ENCODE measurements at regions not wholly inside any gene's neighbourhood (a gene's known extent, or its start where the extent isn't known, plus 50 kb on each side); places are given as distances from the start of the nearest gene placed in this dataset.
"Not testable (repeated sequence)": the region's sequence is repeated elsewhere in the genome, so short reads cannot be mapped to it uniquely, and the experiment has no call there.

DNA sequence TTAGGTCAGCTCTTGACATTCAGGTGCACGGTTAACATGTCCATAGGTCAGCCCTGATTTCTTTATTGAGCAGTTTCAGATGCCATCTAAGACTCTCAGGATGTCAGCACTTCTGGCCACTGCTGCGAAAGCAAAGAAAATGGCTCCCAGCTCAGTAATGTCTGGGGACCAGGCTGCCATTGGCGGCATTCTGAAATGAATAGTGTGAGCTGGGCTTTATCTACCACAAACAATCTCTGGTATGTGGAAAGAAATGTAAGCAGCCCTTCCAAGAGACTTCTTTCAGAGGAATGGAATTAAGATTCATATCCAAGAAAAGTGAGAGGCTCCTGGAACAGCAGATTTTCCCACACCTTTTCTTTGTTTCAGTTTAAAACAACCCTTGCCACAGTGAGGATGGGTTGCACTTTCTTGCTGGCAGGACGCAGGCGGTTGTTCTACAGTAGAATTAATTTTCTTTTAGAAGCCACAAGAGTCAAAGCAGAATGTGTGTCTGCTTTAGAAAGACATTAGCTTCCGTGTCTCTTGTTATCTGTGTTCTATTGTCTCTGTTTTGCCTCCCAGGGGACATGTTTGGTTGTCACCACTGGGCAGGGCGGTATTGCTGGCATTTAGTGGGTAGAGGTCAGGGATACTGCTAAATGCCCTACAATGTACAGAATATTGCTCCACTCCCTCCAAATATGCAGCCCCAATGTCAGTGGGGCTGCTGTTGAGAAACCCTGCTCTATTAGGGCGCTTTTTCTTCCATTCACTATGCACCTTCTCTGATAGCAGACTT, 149.9 kb upstream of the ANKH start:
- DNase-seq (ENCODE audit: low read depth): peak; percentile 61

DNA sequence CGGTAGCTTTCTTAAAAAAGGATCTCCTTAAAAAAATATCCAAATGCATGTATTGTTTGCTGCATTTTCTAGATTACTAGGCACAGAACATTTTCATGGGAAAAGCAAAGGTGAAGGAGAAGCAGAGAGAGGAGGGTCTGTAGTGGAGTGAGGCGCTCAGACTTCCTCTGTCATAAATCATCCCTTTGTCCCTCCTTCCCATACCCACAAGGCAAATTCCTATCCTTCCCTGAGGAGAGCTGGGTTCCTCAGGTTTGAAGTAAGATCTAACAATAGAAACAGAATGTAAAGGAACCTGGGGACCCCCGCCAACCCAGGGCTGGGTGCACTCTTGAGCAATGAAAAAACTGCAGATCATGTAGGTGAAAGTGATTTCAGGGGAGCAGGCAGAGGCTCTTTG, 149.2 kb upstream of the ANKH start:
- no peak for DNase-seq (ENCODE audit: low read depth)

DNA sequence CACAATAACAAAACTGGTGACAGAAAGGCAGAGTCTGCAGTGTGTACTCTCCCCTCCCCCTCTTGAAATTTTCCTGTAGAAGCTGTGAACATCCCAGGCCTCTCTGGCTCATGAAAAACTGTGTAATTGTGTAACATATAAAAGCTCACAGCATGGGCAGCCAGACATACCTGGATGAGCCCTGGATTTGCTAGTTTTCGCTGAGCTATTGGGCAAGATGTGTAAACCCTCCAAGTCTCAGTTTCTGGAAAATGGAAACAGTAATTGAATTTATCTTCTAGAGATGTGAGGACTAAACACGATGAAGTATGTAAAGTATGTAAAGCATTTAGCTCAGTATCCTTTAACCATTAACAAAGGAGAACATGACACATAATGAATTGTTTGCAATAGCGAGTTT, 143.2 kb upstream of the ANKH start:
- peak; percentile 41 for DNase-seq (ENCODE audit: low read depth)

DNA sequence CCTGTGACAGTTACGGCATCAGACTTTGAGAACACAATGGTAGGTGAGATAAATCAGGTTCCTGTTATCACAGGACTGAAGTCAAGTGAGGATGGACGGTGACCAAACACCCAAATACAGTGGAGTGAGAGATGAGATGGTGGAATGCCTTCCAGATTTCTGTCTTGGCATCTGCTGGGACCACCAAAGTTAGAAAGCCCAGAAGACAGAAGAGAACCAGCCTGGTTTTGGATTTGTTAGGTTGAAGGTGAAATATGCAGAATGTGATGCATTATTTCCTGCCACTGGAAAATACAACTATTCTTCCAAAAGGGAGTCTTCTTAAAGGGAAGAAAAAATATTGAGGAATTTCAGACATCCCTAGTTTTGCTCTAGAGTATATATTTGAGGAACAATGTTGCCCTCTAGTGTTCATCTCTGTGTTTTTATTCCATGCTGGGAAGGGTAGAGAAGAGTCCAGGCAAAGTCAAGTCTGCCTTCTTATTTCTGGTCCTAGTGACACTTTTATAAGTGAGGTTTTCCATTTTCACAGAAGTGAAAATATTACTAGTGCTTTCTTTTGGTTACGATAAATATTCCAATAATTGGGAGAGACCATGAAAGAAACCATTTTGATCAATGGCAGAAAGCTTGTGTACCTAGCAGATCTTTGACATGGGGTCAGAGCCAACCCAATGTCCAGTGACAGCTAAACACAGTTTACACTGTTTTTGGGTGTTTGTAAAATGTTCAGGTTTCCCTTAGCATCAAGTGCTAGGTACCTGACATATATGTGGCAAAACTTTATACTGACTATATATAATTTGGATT, 142.3 kb upstream of the ANKH start:
- peak; percentile 34 for DNase-seq (ENCODE audit: low read depth)

DNA sequence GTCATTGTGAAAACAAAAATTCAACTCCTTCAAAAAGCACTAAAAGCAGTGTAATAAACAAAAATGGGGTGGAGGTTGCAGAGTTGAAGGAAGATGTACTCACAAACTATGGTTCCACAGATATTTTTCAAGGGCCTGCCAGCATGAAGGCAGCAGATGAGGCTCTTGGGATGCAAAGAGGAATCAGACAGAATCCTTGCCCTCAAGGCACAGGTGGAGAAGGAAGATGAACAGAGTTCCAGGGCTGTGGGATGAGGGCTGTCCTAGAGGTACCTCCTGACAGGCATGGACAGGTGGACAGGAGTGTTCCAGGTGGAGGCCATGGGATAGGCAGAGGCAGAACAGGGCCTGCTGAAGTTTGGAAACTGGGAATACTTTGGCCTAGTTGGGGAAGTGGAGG, 140.5 kb upstream of the ANKH start:
- no peak for DNase-seq (ENCODE audit: low read depth)

DNA sequence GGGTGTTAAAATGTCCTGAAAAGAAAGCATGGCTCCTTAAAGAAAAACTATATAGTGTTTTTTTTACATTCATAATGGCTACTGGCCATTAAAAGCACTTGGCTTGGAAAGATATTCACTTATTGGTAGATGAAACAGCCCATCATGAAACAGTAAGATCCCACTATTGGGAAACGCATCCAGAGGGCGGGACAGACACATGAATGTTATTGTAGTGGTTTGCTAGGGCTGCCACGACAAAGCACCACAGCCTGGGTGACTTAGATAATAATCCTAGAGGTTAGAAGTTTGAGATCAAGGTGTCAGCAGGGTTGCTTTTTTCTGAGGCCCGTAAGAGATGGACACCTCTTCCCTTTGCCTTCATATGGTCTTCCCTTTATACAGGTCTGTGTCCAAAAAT, 139.4 kb upstream of the ANKH start:
- DNase-seq (ENCODE audit: low read depth): no peak

DNA sequence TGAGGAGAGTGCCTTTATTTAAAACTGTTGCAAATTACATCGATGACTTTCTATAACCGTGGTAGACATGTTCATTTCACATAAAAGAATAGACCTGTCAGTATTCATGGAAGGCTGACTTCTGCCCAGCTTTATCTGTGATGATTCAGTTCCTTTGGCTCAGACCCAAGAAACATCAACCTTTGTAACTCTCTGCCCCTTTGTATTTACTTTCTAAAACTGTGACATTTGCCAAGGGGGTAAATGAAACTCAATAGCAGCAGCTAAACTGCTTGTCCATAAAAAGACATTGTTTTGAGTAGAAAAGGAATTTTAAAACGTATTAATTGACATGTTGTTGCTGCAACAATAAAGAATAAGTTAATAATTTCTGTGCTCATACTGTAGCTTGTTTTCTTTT, 137.8 kb upstream of the ANKH start:
- DNase-seq (ENCODE audit: low read depth): no peak

DNA sequence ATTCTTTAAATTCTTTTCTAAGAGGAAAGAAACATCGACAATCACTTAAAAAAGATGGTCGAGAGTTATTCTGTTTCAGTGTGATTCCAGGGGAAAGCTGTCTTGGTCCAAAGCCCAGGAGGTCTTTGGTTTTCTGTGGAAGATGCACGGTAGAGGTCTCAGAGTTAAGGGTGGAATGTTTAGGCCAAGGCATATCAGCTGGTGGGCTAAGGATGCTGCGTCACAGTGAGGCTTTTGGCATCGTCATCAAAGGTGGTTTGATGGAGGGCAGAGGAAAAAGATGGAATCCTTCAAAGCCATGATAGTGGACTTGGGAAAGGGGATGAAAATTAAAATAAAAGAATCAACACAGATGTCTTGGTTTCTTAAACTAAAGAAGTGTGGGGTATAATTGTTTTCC, 137.3 kb upstream of the ANKH start:
- DNase-seq (ENCODE audit: low read depth): no peak

DNA sequence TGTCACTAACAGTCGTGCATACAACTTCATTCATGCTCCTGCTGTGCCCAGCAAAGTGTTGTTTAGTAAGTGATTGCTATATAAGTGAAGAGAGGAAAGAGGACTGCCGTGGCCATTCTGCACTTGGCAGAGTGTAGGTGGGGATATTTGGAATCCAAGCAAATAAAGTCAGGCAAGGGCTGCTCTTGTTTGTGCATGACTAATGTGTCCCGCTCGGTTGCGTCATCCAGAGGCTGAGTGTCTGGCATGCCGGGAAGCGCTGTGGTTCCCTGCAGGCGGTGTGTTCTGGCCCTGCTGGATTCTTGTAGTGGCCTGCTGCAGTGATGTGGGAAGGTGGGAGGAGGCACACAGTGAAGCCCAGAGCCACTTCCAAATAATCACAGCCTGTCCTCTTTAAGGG, 136.9 kb upstream of the ANKH start:
- DNase-seq (ENCODE audit: low read depth): peak; percentile 82

DNA sequence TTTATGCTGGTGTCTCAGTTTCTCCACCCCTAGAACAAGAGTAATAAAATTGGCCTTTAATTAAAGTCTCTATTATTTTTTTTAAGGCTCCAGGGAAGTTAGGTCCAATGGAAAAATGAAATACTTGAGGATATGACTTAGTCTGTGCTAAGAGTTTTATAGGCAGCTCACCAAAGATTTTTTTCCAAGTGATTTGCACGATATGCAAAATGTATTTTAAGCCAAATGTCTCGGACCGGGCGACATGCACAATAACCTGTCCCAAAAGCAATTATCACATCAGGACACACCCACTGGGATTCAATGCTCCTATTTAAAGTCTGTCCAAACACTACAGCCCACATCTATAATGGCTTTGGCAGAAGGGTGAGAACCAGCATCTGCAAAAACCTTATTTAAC, 136.1 kb upstream of the ANKH start:
- no peak for DNase-seq (ENCODE audit: low read depth)

DNA sequence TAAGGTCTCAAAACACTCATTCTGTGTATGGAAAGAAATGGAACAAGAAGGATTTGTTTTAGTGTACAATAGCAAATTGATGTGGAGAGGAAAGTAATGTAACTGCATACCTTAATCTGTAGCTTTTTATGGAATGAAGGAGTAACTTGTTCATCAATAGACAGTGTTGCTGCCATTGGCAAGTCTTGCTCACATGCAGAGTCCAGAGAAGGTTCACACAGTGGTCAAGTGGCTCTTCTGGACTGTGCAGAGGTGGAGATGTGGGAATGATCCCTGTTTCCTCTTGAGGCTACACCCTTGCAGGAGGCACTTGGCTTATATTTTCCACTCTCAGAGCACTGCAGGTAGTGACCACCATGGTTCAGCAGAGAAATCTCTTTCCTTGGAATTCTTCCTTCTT, 132.9 kb upstream of the ANKH start:
- no peak for DNase-seq (ENCODE audit: low read depth)

DNA sequence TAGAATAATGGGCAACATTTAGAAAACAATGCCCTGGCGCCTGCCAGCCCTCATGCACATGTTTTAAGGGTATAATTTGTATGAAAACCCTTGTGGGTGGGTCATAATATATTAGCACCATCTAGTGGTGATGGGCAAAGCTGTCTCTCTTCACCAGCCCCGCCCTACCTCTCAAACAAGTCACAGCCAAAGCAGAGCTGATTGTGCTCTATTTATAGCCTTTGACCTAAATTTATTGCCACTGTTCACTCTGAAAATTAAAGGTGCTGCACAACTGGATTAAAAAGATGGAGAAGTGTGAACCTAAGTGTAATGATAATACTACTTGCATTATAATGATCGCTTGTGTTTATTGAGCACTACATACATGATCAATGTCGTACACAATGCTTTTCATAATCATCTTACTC, 131.9 kb upstream of the ANKH start:
- DNase-seq (ENCODE audit: low read depth): peak; percentile 26

DNA sequence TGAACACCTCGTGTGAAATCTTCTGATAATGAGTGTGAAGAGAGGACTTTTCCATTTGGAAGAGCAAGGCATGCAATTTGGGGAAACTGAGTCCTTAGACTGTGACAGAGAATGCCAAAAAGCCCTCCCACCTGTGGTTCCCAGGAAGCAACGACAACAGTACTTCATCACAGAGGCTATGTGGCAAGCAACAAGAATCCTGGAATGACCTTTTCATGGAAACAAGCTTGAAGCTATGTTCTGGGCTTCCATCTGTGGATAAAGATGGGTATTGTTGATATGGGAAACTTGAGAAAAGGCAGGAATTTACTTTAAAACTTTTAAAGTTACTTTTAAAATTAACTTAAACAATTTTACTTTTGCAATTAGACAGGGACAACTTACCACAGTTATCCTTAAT, 131.2 kb upstream of the ANKH start:
- no peak for DNase-seq (ENCODE audit: low read depth)

DNA sequence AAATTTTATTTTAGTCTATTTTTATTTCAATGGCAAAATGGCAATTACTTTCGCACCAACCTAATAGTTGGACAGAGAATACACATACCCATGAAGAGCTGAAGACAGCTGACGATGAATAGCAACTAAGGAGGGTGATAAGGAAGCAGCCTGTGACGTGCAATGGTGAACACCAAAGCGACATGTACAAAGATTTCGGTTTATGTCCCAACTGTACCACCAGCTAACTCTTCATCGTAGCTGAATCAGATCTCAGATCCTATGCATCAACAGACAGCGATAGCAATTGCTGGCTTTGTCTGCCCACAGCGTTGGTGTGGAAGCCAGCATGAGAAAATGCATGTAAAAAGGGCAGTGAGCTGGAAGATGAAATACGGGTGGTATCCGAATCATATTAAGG, 130.6 kb upstream of the ANKH start:
- no peak for DNase-seq (ENCODE audit: low read depth)

DNA sequence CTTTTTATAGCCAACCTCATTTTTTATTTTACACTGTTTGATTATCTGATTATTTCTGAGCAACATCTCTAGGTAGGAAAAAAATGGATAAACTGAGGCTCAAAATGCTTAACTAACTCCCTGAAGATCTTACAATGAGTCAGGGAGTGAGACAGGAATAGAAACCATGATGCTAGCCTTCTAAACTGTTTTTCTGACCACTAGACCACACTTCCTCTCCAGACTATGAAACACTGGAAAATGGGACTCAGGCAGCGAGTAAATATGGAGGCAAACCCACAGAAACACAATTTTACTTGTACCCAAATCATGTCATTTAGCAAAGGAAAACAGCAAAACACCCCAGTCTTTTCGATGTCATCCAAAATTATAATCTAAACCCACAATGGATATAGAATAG, 129.9 kb upstream of the ANKH start:
- no peak for DNase-seq (ENCODE audit: low read depth)

DNA sequence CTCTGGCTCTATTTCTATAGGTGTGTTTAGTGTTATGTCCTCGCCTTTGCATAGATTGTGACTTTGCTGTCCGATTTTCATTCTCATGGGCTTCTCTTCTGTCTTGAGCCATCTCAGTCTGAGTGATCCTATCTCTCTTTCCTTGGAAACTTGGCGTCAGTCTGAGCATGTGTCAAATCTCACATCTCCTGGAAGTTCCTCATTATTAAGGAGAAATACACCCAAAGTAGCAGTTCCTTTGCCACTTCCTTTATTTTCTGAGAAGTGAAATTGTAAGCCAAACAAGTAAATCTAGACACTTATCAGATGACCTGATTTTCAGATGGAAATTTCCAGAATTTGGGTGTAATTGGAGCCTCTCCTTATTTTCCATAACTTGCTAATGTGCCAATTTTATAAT, 126.9 kb upstream of the ANKH start:
- DNase-seq (ENCODE audit: low read depth): no peak

DNA sequence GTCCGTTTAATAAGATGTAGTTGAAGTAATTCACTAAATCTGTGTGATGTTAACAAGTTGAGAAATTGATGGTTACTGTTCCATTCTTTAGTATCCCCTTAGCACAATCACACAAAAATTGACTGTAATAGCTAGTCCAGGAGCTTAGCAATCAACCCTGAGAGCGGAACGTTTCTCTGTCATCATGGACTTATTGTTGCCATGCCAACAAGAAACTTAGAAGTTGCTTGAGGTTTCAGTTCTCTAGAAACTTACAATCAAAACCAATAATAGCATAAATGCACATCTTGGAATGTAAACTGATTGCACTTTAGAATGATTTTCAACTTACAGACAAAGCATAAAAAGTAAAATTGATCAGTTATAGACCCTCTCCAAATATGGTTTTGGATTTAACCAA, 125.4 kb upstream of the ANKH start:
- no peak for DNase-seq (ENCODE audit: low read depth)

DNA sequence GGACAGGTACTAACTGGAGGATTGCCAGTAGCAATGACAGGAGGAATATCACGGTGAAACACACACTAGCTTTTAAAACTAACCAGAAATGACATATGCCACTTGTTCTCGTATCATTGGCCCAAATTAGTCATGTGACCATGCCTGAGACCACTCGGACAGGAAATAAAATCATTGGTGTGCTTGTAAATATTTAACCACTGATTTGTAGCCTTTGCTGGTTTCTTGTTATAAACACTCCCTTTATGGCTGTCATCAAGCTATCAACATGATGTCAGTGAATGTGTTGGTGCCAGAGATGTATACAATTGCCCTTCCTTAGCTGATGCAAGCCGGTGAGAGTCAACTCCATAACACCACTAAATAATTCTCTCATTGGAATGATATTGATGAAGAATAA, 123.7 kb upstream of the ANKH start:
- no peak for DNase-seq (ENCODE audit: low read depth)

DNA sequence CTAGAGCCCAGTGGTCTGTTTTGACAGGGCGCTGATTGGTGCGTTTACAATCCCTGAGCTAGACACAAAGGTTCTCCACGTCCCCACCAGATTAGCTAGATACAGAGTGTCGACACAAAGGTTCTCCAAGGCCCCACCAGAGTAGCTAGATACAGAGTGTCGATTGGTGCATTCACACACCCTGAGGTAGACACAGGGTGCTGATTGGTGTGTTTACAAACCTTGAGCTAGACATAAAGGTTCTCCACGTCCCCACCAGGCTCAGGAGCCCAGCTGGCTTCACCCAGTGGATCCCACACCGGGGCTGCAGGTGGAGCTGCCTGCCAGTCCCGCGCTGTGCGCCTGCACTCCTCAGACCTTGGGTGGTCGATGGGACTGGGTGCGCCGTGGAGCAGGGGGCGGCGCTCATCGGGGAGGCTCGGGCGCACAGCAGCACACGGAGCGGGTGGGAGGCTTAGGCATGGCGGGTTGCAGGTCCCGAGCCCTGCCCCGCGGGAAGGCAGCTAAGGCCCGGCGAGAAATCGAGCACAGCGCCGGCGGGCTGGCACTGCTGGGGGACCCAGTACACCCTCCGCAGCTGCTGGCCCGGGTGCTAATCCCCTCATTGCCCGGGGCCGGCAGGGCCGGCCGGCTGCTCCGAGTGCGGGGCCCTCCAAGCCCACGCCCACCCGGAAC, 122.0 kb upstream of the ANKH start:
- DNase-seq (ENCODE audit: low read depth): not testable (repeated sequence)

DNA sequence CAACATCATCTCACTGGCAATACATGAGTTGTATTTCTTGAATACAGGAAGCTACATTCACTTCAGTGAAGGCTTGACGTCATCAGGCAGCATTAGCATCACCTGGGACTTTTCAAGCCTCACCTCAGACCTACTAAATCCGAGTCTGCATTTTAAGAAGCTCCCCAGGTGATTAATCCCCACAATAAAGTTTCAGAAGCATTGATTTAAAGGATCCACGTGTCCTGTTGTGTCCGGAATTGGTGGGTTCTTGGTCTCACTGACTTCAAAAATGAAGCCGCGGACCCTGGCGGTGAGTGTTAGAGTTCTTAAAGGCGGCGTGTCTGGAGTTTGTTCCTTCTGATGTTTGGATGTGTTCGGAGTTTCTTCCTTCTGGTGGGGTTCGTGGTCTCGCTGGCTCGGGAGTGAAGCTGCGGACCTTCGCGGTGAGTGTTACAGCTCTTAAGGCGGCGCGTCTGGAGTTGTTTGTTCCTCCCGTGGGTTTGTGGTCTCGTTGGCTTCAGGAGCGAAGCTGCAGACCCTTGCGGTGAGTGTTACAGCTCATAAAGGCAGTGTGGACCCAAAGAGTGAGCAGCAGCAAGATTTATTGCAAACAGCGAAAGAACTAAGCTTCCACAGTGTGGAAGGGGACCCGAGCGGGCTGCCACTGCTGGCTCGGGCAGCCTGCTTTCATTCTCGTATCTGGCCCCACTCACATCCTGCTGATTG, 121.3 kb upstream of the ANKH start:
- DNase-seq (ENCODE audit: low read depth): not testable (repeated sequence)

DNA sequence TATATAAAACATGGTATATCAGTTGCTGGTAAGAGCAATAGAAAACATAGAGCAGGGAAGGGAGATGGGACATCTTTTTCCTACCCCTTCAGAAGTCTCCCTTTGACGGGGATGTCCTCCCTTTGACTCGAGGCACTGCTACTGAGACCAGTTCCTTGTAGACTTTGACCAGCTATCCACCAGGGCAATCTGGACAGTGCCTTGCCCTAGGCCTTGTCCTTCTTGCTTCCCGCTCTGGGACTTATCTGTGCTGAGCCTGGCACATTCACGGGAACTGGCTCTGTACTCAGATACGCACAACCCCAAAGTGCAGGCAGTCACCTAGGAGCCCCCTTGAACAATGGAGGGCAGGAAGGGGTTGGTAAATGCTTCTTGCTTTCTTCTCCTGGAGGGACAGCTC, 116.6 kb upstream of the ANKH start:
- DNase-seq (ENCODE audit: low read depth): no peak

DNA sequence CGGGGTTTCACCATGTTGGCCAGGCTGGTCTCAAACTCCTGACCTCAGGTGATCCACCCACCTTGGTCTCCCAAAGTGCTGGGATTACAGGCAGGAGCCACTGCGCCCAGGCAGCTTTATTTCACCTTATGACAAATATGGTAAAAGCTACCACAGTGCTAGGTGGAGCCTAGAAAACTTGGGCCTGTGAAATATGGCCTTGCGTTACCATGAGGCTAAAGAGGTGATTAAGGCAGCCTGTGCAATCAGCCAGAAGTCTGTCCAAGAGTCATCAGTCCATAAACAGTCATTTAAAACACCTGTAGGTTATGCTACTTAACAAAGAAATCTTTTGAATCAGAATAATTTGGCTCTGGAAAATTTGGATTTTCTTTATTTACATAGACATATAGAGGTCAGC, 114.8 kb upstream of the ANKH start:
- DNase-seq (ENCODE audit: low read depth): no peak

Data from GM04503 (cell line).